ENCODE measurements at regions not wholly inside any gene's neighbourhood (a gene's known extent, or its start where the extent isn't known, plus 50 kb on each side); places are given as distances from the start of the nearest gene placed in this dataset.

DNA sequence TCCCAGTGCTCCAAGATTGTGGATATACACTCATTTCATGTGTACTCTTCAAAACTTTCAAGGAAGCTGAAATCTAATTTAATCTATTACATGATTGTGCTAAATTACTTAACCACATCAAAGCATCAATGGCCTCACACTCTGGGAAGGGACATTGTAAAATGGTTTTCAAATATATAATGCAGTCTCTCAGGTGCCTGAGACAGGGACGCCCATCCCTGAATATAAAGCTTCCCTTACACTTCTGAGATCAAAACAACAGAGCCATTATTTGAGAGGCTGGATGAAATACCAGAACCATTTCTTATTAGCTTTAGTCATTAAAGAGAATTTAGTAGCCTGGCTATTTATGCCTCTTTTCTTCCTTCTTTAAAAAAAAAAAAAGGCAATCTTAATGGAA, 259.2 kb upstream of the NFIA start:
- TF ChIP-seq CTCF (IDR thresholded peaks at IDR 0.05; ENCODE audit: low read depth, low read length) (no peak), EZH2phosphoT487 (IDR thresholded peaks at IDR 0.05; ENCODE audit: low read depth) (no peak)

All from OCI-LY3 (cell line).